GM18858 (cell line): ENCODE measurements at regions not wholly inside any gene's neighbourhood (a gene's known extent, or its start where the extent isn't known, plus 50 kb on each side); places are given as distances from the start of the nearest gene placed in this dataset.
"Not testable (repeated sequence)": the region's sequence is repeated elsewhere in the genome, so short reads cannot be mapped to it uniquely, and the experiment has no call there.

Experiments used
- ATAC-seq: cut with Tn5 transposase; IDR thresholded peaks from one replicate; pipeline ENCODE4 v1.9.1; 2021; ENCODE audit not compliant: unreplicated experiment

- ATAC-seq, result no peak
Observed at GRCh38 chr5:123709422-123709821, 197.4 kb downstream of the CSNK1G3 start.

GRCh38 chr5:123708074-123708806 is 196.3 kb downstream of the CSNK1G3 start:
- no peak for ATAC-seq

GRCh38 chr5:123706531-123706930 is 194.6 kb downstream of the CSNK1G3 start:
- ATAC-seq, result no peak

GRCh38 chr5:123705741-123706140 is 193.8 kb downstream of the CSNK1G3 start:
- ATAC-seq, result no peak

DNA sequence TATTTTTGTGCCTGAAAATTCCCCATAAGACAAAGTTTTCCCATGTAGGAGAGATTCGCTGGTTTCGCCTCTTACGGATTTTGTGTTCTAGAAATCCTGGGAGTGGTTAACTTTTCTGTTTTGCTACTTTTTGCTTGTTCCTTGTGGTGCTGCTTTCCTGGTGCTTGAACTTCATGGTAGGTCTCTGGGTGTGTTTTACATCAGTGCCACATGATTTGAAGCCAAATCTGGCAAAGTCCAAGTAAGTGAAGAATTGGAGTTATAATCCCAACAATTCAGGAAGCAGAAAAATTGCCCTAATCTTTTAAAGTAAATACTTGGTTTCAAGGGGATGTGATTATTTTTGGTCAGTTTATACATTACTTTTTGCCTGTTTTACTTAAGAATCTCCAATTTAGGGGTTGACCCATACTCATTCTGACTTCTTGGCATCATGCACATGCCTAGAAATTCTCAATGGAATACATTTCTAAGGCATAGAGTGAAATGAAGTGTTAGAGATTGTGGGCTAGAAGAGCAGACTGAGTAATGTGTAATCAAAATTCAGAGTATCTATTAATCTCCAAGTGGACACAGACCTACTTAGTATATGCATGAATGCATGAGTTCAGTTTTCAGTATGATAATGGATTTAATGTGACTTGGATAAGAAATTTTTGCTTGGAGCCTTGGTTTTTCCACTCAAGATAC is 189.7 kb downstream of the CSNK1G3 start:
- no peak for ATAC-seq

- ATAC-seq, result no peak
Observed at GRCh38 chr5:123700624-123701287, 188.8 kb downstream of the CSNK1G3 start.

- ATAC-seq, result no peak
Observed at GRCh38 chr5:123699571-123699970, 187.6 kb downstream of the CSNK1G3 start.

DNA sequence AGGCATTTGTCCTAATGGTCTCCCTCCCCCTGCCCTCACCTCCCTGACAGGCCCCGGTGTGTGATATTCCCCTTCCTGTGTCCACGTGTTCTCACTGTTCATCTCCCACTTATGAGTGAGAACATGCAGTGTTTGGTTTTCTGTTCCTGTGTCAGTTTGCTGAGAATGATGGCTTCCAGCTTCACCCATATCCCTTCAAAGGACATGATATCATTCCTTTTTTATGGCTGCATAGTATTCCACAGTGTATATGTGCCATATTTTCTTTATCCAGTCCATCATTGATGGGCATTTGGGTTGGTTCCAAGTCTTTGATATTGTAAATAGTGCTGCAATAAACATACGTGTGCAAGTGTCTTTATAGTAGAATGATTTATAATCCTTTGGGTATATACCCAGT is 187.0 kb downstream of the CSNK1G3 start:
- not testable (repeated sequence) for ATAC-seq

DNA sequence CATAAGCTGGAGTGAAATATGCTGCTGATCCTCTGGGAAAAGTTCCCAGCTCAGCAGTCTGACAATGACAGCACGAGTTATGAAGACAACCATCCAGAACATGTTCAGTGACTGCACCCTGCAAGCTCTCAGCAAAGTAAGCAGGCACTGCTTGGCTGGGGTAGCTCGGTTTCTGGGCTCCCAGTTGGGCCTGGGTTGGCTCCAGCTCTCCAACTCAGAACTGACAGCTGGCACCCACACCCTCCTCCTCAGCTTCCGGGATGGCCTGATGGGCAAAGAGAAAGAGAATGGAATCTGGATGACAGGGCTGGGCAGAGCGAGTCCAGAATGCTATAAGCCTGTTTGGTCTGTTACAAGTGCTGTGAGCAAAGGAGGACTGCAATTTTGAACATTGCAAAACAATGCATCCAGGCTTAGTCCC is 185.0 kb downstream of the CSNK1G3 start:
- no peak for ATAC-seq

DNA sequence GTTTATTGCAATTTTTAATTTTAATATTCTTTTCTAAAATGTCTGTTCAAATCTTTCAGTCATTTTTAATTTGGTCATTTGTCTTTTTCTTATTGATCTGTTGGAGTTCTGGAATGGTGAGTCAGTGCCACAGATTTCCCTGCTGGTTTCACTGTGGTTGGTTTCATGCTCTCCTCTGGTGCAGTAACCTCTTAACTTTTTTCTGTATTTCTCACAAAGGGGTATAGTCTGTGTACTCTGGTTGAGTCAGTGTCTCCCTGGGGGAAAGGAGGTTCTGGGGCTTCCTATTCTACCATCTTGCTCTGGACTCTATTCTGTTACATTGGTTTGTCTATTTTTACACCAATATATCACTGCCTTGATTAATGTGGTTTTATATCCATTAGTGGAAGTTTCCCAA is 178.8 kb downstream of the CSNK1G3 start:
- no peak for ATAC-seq

DNA sequence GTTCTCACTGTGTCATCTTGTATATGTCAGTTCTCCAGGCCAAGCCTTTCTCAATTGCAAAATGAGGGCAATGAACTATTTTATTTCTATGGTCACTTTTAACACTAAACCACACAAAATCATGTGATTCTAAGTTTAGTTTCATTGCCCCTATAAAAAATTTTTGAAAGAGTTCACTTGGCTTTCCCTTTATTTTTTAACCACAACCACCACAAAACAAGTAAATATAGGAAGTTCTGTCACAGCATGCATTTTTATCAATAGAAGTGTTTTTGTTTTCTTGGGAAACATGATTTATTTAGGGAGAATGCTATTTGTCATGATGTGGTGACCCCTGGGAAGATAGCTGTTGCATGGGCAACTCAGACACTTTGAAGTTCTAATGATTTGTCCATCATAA is 169.1 kb downstream of the CSNK1G3 start:
- ATAC-seq, result no peak

DNA sequence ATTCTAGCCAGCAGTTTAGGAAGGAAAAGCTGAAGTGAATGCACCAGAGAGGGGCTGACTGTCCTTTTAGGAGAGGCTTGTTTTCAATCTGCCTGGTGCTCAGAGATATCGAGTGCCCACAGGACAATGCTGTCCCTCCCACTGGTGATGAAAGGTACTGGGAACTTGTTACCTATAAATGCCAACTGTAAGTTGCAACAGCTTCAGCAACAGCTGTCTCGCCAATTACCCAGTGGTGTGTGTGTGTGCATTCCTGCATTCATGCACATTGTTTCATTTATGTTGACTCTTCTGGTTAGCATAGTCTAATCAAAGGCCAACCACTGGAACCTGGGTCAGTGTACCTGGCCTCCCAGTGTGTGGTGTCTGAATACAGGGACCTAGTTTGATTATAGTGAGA is 161.1 kb downstream of the CSNK1G3 start:
- ATAC-seq, result no peak

- ATAC-seq, result no peak
Observed at GRCh38 chr5:123671711-123672456, 159.9 kb downstream of the CSNK1G3 start.

GRCh38 chr5:123671042-123671441 is 159.1 kb downstream of the CSNK1G3 start:
- ATAC-seq, result no peak
